ENCODE measurements at regions not wholly inside any gene's neighbourhood (a gene's known extent, or its start where the extent isn't known, plus 50 kb on each side); places are given as distances from the start of the nearest gene placed in this dataset.

DNA sequence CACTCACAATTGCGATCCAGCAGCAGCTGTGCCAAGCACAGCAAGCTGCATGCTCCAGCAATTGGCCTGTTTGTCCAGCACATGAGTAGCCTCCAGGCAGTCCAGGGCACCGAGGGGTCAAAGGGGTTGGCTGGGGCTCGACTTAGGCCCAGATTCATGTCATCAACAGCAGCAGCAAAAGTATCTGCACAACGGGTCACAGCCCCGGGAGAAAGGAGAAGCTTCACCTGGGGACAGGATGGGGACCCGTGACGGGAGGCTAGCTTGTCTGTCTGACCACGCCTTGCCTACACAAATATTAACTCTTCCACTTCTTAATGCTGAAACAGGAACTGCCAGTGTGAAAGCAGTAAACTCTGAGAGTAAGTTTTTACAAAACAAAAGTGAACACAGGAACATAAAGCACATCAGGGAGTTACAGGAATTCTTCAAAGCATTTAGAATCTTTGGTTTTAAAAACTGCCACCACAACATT, 191.2 kb downstream of the PIK3R1 start:
- DNase-seq (ENCODE audit: low read depth in 2 of 3, low spot score in 1 of 3): no peak

- no peak for DNase-seq (ENCODE audit: low read depth in 2 of 3, low spot score in 1 of 3)
Measured at GRCh38 chr5:68407311-68408239, 192.0 kb downstream of the PIK3R1 start.

- DNase-seq (ENCODE audit: low read depth in 2 of 3, low spot score in 1 of 3): no peak
Measured at GRCh38 chr5:68408345-68408871, 192.9 kb downstream of the PIK3R1 start.

DNA sequence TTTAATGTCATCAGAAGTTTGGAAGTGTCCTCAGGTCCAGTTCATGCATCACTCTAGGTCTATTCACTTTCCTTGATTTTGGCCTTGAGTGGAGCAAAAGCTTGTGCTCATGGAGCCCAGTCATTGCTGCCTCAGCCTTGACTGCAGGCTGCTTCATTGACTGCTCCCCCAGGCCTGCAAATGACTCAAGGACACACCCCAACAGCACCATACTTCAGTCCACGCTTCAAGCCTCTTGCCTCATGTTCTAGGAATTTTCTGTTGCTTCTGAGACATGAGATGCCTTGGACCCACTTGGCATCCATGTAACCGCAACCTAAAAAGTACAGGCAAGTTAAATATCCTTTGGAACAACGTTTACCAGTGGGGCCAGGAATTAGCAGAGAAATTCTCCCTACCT, 193.7 kb downstream of the PIK3R1 start:
- DNase-seq (ENCODE audit: low read depth in 2 of 3, low spot score in 1 of 3): no peak

DNA sequence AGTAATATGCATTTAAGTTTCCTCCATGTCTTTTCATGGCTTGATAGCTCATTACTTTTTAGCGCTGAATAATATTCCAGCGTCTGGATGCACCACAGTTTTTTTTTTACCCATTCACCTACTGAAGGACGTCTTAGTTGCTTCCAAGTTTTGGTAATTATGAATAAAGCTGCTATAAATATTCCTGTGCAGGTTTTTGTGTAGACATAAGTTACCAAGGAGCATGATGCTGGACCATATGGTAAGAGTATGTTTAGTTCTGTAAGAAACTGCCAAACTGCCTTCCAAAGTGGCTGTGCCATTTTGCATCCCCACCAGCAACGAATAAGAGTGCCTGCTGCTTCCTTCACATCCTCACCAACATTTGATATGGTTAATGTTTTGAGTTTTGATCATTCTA, 195.6 kb downstream of the PIK3R1 start:
- DNase-seq (ENCODE audit: low read depth in 2 of 3, low spot score in 1 of 3): no peak

DNA sequence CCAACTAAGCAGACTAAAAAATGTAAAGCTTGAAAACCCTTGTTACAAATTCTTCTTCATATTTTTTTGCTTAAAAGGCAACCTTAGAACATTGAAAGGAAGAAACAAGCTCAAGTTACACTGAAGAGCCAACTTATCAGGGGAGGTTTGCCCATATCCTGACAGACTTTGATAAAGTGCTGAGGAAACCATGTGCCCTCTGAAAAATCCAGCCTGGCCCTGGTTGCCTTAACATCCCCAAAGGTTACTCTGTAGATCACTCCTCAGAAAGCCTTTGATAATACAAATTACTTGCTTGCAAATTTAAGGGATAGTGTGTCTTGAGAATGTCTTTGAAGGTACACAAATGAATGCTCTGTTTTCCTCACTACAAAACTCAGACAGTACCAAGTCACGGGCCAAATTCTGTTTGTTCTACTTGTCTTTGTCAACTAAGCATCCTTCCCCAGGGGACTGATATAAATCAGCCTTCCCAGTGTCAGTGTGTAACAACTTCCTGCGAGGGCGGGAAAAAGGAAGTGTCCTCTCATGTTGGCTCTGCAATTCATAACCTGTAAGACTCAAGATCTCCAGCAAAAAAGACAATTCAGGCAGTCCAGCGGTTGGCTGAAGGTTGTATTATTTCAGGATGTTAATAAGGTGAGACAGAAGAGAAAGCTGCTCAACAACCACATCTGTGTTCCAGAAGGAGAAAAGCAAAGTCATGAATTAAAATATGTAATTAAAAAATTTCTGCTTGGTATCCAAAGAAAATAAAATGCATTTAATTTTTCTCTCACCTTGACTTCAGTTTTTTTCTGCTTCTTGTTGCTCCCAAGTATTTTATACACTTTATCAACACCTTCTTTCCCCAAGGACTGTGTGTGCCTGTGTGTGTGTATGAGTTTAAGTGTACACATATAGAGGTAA, 199.9 kb downstream of the PIK3R1 start:
- DNase-seq (ENCODE audit: low read depth in 2 of 3, low spot score in 1 of 3): no peak

GRCh38 chr5:68416714-68417113, 201.2 kb downstream of the PIK3R1 start:
- DNase-seq (ENCODE audit: low read depth in 2 of 3, low spot score in 1 of 3): no peak

DNA sequence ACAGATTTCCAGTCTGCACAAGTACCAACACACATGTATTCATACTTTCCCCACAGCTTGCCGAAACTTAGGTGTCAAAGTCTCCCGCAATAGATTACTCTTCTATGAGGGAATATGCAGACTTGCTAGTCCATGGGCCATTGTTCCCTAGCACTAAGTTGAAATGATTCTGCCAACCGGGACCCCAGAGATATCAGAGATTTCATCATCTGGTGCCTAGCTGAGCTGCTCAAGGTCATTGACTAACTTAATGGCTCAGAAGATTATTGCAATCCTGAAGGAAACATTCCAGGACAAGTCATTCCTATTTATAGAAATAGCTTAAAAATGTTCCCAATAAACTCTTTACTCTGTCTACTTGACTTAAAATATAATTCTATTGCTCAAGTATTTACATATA, 202.6 kb downstream of the PIK3R1 start:
- DNase-seq (ENCODE audit: low read depth in 2 of 3, low spot score in 1 of 3): no peak

- DNase-seq (ENCODE audit: low read depth in 2 of 3, low spot score in 1 of 3): no peak
Measured at GRCh38 chr5:68418680-68419079, 203.1 kb downstream of the PIK3R1 start.

GRCh38 chr5:68419081-68419636, 203.6 kb downstream of the PIK3R1 start:
- no peak for DNase-seq (ENCODE audit: low read depth in 2 of 3, low spot score in 1 of 3)

GRCh38 chr5:68419637-68420452, 204.3 kb downstream of the PIK3R1 start:
- DNase-seq (ENCODE audit: low read depth in 2 of 3, low spot score in 1 of 3): no peak

- no peak for DNase-seq (ENCODE audit: low read depth in 2 of 3, low spot score in 1 of 3)
Measured at GRCh38 chr5:68420476-68421344, 205.2 kb downstream of the PIK3R1 start.

DNA sequence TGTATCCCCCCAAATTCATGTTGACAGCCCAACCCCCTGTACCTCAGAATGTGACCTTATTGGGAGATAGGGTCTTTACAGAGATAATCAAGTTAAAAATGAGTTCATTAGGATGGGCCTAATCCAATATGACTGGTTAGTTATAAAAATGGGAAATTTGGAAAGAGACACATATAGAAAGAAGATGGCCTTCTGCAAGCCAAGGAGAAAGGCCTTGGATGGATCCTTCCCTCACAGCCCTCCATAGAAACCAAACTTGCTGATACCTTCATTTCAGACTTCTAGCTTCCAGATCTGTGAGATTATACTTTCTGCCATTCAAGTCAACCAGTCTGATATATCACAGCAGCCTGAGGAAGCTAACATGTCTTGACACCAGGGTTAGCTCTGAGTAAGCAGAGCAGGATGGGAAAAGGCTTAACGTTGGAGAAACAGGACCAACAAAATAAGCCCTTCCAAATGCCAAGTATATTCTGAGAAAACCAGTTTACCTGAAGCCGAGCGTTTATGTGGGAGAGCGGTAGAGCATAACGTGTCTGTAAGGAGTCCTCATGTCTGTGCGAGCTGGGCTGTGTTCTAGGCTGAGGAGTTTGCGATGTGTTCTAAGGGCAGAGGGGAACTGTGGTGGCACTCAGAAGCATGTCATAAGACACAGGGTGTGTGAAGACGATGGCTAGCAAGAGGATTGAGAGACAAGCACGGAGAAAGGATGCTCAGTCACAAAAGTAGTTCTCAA, 206.1 kb downstream of the PIK3R1 start:
- no peak for DNase-seq (ENCODE audit: low read depth in 2 of 3, low spot score in 1 of 3)

DNA sequence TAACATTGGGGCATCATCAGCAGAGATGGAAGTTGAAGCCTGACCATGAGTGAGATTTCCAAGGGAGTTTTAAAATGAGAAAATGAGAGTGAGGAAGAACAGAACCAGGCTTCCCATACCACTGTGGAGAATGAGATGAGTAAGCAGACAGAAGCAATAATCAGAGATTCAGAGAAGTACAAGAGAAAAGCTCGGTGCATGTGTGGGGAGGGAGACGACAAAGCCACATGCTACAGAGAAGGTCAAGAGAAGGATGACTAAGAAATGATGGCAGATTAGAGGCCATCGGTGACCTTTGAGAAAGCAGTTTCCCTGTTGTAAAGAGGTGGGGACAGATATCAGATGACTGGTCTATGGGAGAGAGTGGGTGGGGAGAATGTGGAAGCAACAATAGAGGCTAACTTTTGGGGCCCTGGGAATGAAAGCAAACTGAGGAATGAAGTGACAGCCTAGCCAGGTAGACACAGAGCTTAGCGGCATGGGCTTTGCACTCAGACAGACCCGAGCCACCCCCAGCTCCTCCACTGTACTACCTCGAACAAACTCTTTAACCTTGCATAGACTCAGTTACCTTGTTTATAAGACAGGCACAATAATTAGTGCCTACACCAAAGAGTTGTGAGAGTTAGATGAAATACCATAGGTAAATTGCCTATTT, 207.7 kb downstream of the PIK3R1 start:
- no peak for DNase-seq (ENCODE audit: low read depth in 2 of 3, low spot score in 1 of 3)

DNA sequence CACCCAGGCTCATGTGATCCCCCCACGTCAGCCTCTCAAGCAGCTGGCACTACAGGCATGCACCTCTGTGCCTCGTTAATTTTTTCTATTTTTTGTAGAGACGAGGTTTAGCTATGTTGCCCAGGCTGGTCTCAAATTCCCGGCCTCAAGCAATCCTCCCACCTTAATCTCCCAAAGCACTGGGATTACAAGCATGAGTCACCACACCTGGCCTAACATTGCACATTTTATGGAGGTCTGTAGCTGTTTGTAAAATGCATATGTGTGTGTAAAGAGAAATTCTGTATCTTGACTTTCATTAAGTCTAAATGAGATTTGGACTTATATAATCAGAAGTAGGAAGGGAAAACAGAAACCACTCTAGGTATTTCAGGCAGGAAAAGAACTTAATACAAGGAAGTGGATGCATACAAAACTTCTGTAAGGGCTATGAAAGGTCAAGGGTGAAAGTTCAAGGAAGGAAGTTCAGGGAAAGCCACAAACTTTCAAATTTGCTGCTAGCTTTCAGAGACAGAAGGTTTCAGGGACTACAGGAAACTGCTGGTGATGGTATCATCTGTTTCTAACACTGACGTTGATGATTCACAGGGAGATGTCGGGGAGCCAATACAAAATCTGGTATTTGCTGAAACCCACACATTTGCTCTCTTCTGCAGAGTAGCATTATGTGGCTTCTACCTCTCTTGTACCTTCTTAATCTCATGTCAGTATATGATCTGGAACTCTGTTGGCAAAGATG, 209.4 kb downstream of the PIK3R1 start:
- peak in 1 of 3 donors; percentile 34 for DNase-seq (ENCODE audit: low read depth in 2 of 3, low spot score in 1 of 3)

DNA sequence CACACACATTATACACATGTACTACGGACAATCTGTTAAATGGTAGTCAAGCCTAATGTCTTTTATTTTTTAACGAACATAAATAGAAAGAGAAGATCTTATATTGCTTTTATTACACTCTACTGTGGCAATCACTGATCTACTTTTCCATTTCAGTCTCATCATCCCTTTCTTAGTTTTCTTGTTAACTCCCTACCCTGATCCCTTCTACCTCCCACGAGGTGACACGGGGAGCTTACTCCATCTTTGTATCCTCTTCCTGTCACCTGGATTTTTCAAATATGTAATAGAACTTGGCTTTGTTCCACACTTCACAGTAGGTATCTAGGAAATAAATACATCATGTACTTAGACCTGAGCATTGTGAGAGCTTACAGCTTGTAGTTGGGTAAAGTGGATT, 211.0 kb downstream of the PIK3R1 start:
- no peak for DNase-seq (ENCODE audit: low read depth in 2 of 3, low spot score in 1 of 3)

- DNase-seq (ENCODE audit: low read depth in 2 of 3, low spot score in 1 of 3): no peak
Measured at GRCh38 chr5:68428231-68428811, 212.8 kb downstream of the PIK3R1 start.

All from stimulated activated CD4-positive, alpha-beta T cell treated with anti-CD3 and anti-CD28 coated beads, Interleukin-12 subunit alpha, Interleukin-12 subunit beta, amount 100 ng/mL, for 48 hours (primary cell).